ENCODE measurements at regions not wholly inside any gene's neighbourhood (a gene's known extent, or its start where the extent isn't known, plus 50 kb on each side); places are given as distances from the start of the nearest gene placed in this dataset.

DNA sequence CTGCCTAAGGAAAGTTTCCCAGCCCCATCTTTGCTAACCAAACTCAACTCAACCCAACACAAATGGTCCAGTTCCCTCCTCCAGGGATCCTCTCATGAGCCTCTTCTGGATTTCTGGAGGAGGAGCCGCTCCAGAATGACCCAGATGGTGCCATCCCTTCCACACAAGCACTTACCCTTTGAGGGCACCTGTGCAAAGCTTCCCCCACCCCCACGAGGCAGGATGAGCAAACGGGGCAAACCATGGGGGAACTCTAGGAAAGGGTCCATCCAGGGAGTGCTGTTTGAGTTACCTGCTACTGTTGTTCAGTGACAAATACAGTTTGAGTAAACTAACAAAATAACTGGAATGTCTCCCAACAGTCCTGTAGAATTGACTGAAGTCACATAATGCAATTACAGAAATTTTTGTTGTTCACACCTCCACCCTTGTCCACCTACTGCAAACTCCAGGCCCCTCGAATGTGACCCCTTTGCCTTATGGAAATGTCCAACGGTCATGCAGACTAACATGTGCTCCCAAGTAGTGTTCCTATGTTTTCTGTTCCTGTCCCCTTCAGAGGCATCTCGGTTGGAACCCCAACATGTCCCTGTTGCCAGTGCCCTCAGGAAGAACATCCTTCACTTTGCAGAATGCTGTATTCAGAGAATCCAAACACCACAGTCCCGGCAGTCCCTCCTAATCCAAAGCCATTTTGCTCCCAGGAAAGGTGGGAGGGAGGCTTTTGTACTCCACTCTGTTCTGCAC, 160.1 kb downstream of the RRAGC start:
- Histone ChIP-seq H3K4me1 (ENCODE audit: insufficient read depth, poor library complexity, severe bottlenecking) (no peaks in the 10 kb centered on the region), H3K9me3 (ENCODE audit: severe bottlenecking) (no peaks in the 10 kb centered on the region), H3K4me3 (ENCODE audit: severe bottlenecking) (no peak overlapping the region), H3K27me3 (ENCODE audit: insufficient read depth, poor library complexity, severe bottlenecking) (no peaks in the 10 kb centered on the region), H3K36me3 (ENCODE audit: low read depth) (no peaks in the 10 kb centered on the region), H3K27ac (ENCODE audit: poor library complexity, severe bottlenecking) (no peak overlapping the region)
- ATAC-seq (ENCODE audit: low read depth) = no peak
- TF ChIP-seq, protein P1, sequence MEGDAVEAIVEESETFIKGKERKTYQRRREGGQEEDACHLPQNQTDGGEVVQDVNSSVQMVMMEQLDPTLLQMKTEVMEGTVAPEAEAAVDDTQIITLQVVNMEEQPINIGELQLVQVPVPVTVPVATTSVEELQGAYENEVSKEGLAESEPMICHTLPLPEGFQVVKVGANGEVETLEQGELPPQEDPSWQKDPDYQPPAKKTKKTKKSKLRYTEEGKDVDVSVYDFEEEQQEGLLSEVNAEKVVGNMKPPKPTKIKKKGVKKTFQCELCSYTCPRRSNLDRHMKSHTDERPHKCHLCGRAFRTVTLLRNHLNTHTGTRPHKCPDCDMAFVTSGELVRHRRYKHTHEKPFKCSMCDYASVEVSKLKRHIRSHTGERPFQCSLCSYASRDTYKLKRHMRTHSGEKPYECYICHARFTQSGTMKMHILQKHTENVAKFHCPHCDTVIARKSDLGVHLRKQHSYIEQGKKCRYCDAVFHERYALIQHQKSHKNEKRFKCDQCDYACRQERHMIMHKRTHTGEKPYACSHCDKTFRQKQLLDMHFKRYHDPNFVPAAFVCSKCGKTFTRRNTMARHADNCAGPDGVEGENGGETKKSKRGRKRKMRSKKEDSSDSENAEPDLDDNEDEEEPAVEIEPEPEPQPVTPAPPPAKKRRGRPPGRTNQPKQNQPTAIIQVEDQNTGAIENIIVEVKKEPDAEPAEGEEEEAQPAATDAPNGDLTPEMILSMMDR (IDR thresholded peaks at IDR 0.05; ENCODE audit: poor library complexity, severe bottlenecking) = no peak
- no peak for DNase-seq (ENCODE audit: low spot score)

DNA sequence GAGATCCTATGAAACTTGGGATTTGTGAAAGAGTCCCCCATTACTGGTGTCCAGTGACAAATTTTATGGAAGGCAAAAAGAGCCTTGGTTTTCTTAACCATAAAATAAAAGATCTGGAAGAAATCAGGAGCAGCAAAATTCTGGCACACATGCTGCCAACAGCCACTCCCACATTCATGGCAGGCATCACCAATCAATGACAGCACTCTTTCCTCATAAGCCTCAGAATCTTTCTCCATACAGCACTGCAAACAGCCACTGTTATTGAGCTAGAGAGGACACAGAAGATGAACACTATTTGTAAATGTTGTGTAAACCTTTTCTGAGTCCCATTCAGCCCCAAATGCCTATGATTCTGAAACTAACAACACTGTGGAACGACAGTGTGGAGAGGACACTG, 162.2 kb downstream of the RRAGC start:
- Histone ChIP-seq H3K27ac (ENCODE audit: poor library complexity, severe bottlenecking) (no peak overlapping the region), H3K36me3 (ENCODE audit: low read depth) (no peaks in the 10 kb centered on the region), H3K27me3 (ENCODE audit: insufficient read depth, poor library complexity, severe bottlenecking) (no peaks in the 10 kb centered on the region), H3K9me3 (ENCODE audit: severe bottlenecking) (no peaks in the 10 kb centered on the region), H3K4me3 (ENCODE audit: severe bottlenecking) (no peak overlapping the region), H3K4me1 (ENCODE audit: insufficient read depth, poor library complexity, severe bottlenecking) (no peaks in the 10 kb centered on the region)
- ATAC-seq (ENCODE audit: low read depth) (no peak), DNase-seq (ENCODE audit: low spot score) (no peak)
- TF ChIP-seq, protein P1 (IDR thresholded peaks at IDR 0.05; ENCODE audit: poor library complexity, severe bottlenecking) = no peak

DNA sequence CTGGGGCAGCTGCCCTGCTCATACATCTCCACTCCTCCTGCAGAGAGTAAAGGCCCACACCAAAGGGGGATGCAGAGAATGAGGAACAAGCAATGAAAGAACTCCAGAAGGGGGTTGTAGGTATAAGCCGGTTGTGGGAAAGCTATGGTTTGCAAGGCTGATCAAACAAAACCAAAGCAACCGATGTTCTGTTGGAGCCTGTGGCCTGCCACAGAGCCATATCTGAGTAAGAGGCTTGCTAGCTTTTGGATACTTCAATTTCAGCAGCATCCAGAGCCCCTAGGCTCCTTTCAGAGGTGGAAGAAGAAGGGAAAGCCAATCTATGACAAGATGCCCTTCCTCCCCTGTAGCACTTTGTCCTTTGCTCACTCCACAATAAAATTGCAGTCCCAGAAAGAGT, 163.2 kb downstream of the RRAGC start:
- TF ChIP-seq, protein P1 (IDR thresholded peaks at IDR 0.05; ENCODE audit: poor library complexity, severe bottlenecking) = no peak
- H3K36me3 ChIP-seq (ENCODE audit: low read depth) = no peaks in the 10 kb centered on the region
- no peaks in the 10 kb centered on the region for H3K9me3 ChIP-seq (ENCODE audit: severe bottlenecking)
- H3K27me3 ChIP-seq (ENCODE audit: insufficient read depth, poor library complexity, severe bottlenecking) = peaks cover 6% of the 10 kb centered on the region
- no peak overlapping the region for H3K4me3 ChIP-seq (ENCODE audit: severe bottlenecking)
- DNase-seq (ENCODE audit: low spot score) (no peak), ATAC-seq (ENCODE audit: low read depth) (no peak)
- H3K4me1 ChIP-seq (ENCODE audit: insufficient read depth, poor library complexity, severe bottlenecking) = no peaks in the 10 kb centered on the region
- H3K27ac ChIP-seq (ENCODE audit: poor library complexity, severe bottlenecking) = no peak overlapping the region

DNA sequence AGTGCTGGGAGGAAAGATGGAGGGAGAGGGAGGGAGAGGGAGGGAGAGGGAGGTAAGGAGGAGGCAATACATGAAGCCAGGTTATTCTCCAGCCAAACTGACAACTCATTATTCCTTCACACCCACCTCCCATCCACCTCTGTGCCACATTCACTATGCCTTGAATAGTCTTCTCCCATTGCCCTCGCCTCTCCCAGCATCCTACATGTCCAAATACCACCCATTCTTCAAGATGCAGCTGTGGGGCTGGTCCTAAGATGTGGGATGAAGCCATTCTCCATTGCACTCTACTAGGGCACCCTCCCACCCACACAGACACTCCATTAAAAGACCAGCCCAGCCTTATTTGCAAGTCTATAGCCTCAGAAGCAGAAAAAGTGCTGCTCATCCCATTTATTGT, 165.8 kb downstream of the RRAGC start:
- Histone ChIP-seq H3K9me3 (ENCODE audit: severe bottlenecking) (no peaks in the 10 kb centered on the region), H3K27ac (ENCODE audit: poor library complexity, severe bottlenecking) (no peak overlapping the region), H3K4me1 (ENCODE audit: insufficient read depth, poor library complexity, severe bottlenecking) (no peaks in the 10 kb centered on the region), H3K4me3 (ENCODE audit: severe bottlenecking) (no peak overlapping the region), H3K36me3 (ENCODE audit: low read depth) (no peaks in the 10 kb centered on the region), H3K27me3 (ENCODE audit: insufficient read depth, poor library complexity, severe bottlenecking) (peaks cover 27% of the 10 kb centered on the region)
- ATAC-seq (ENCODE audit: low read depth) (no peak), DNase-seq (ENCODE audit: low spot score) (no peak)
- TF ChIP-seq, protein P1 (IDR thresholded peaks at IDR 0.05; ENCODE audit: poor library complexity, severe bottlenecking) = no peak

DNA sequence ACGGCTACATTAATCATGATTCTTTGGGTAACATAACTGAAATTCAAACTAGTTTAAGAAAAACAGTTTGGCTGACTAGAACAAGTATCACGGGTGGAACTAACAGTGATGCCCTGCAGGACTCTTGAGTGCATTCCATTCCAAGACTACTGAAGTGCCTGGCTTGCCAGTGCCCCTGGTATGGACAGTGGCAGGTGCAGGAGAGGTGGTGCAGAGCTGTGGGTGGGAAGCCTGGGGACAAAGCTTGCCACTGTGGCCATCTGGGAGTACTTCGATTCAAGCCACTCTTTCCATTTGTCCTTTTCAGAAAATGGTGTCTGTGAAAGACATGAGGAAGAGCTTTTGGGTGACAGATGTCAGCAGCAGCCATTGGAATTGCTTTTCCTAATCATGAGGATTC, 166.5 kb downstream of the RRAGC start:
- Histone ChIP-seq H3K27me3 (ENCODE audit: insufficient read depth, poor library complexity, severe bottlenecking) (peaks cover 31% of the 10 kb centered on the region), H3K9me3 (ENCODE audit: severe bottlenecking) (no peaks in the 10 kb centered on the region), H3K36me3 (ENCODE audit: low read depth) (no peaks in the 10 kb centered on the region), H3K4me3 (ENCODE audit: severe bottlenecking) (no peak overlapping the region), H3K4me1 (ENCODE audit: insufficient read depth, poor library complexity, severe bottlenecking) (no peaks in the 10 kb centered on the region), H3K27ac (ENCODE audit: poor library complexity, severe bottlenecking) (no peak overlapping the region)
- no peak for ATAC-seq (ENCODE audit: low read depth)
- TF ChIP-seq, protein P1 (IDR thresholded peaks at IDR 0.05; ENCODE audit: poor library complexity, severe bottlenecking) = no peak
- DNase-seq (ENCODE audit: low spot score) = no peak

All from RWPE2 (cell line).